HepG2 (cell line): ENCODE measurements at regions not wholly inside any gene's neighbourhood (a gene's known extent, or its start where the extent isn't known, plus 50 kb on each side); places are given as distances from the start of the nearest gene placed in this dataset.

Source experiments
- ATAC-seq: fragments of 200-7000 bp; cut with Tn5 transposase; 3 replicates; pipeline ENCODE4 v1.9.1; 2020; ENCODE audit warnings: mild to moderate bottlenecking, moderate library complexity
- BruUV-seq: library from RNA; stranded (reverse); fragments of 400-500 nt; replicated peaks from 2 replicates; lab custom pipeline; 2021; lab: Mats Ljungman, UMichigan
- CTCF ChIA-PET: fragments of 300-600 bp; formaldehyde crosslinking; extraction: SDS; loops from one replicate; lab custom pipeline; 2021; ENCODE audit warnings: low total read pairs, inconsistent platforms, low intra/inter-chr PET ratio; lab: Yijun Ruan, JAX
- POLR2A ChIA-PET: fragments of 350-600 bp; sonication (Branson Sonifier 250); formaldehyde crosslinking; loops from one replicate; lab custom pipeline; 2020; ENCODE audit warnings: antibody characterized with exemption, inconsistent platforms; lab: Yijun Ruan, JAX
- DNase-seq: peaks from one replicate; pipeline ENCODE4 v3.0.0-alpha.2; 2015; ENCODE audit warnings: low spot score
- FAIRE-seq: peaks from 3 replicates; lab custom pipeline; 2011; peaks lifted over from hg19 to GRCh38; lab: Jason Lieb, UNC
- H2AFZ ChIP-seq: one replicate; pipeline ENCODE4 v1.6.1; 2011; ENCODE audit warnings: low read length, inconsistent platforms
- H3K27ac ChIP-seq: fragments of 300-600 bp; 3 replicates; pipeline ENCODE4 v1.8.0; 2011; ENCODE audit warnings: mixed run types, mild to moderate bottlenecking, mixed read lengths, low read length, inconsistent platforms; ENCODE audit not compliant: insufficient read depth; ENCODE audit errors: extremely low read length
- H3K27me3 ChIP-seq, 2 experiments: fragments of 200-600 bp in 1 of 2; 2 replicates in 1 of 2; 3 replicates in 1 of 2; pipeline versions ENCODE4 v1.6.0 to v1.8.0; 2011; ENCODE audit warnings: low read length in 2 of 2, mild to moderate bottlenecking in 2 of 2, moderate library complexity in 2 of 2, inconsistent platforms in 1 of 2; ENCODE audit not compliant: insufficient read depth in 2 of 2, control insufficient read depth in 1 of 2
- H3K36me3 ChIP-seq, 2 experiments: fragments of 200-600 bp in 1 of 2; replicated peaks in 1 of 2; 2 replicates in 1 of 2; 3 replicates in 1 of 2; pipeline versions ENCODE4 v1.5.1 to v1.8.0; 2011; ENCODE audit warnings: low read length in 2 of 2, inconsistent platforms in 1 of 2; ENCODE audit not compliant: insufficient read depth in 2 of 2, control insufficient read depth in 1 of 2
- H3K4me1 ChIP-seq: 2 replicates; pipeline ENCODE4 v1.5.1; 2012; ENCODE audit warnings: low read length, inconsistent platforms; ENCODE audit not compliant: insufficient read depth
- H3K4me2 ChIP-seq: 2 replicates; pipeline ENCODE4 v1.6.0; 2011; ENCODE audit warnings: low read depth, low read length, inconsistent platforms
- H3K4me3 ChIP-seq, 3 experiments: fragments of 200-600 bp in 1 of 3; sonication (generic), shearing (Covaris generic) in 1 of 3; replicated peaks in 1 of 3; 2 replicates each; pipeline ENCODE4 v1.5.1; 2011 to 2016; ENCODE audit warnings: low read length in 3 of 3, inconsistent platforms in 2 of 3, low read depth in 2 of 3, mild to moderate bottlenecking in 2 of 3, control low read depth in 1 of 3, mixed read lengths in 1 of 3; ENCODE audit not compliant: insufficient read depth in 1 of 3
- H3K79me2 ChIP-seq: one replicate; pipeline ENCODE4 v1.6.1; 2011; ENCODE audit warnings: low read length, inconsistent platforms; ENCODE audit not compliant: insufficient read depth
- H3K9ac ChIP-seq: 2 replicates; pipeline ENCODE4 v1.6.0; 2011; ENCODE audit warnings: mild to moderate bottlenecking, low read depth, low read length, inconsistent platforms; ENCODE audit not compliant: insufficient read depth
- H3K9me3 ChIP-seq: 2 replicates; pipeline ENCODE4 v1.5.1; 2012; ENCODE audit warnings: mild to moderate bottlenecking, low read length
- H4K20me1 ChIP-seq: 2 replicates; pipeline ENCODE4 v1.6.0; 2011; ENCODE audit warnings: inconsistent platforms, mild to moderate bottlenecking, low read length, moderate library complexity; ENCODE audit not compliant: insufficient read depth
- CBX5 ChIP-seq: sonication (generic); formaldehyde crosslinking; IDR thresholded peaks from 2 replicates; pipeline ENCODE4 v1.4.0; 2020; ENCODE audit warnings: missing genetic modification reagents, borderline replicate concordance
- CSRNP2 ChIP-seq: sonication (generic); formaldehyde crosslinking; conservative IDR thresholded peaks from 2 replicates; pipeline ENCODE4 v1.8.0; 2022; ENCODE audit warnings: low read depth, missing genetic modification reagents
- GMEB2 ChIP-seq: IDR thresholded peaks from 2 replicates; pipeline ENCODE4 v1.6.1; 2016; ENCODE audit warnings: missing biosample characterization, missing genetic modification reagents, low read depth
- SUZ12 ChIP-seq: fragments of 150-350 bp; IDR thresholded peaks from 2 replicates; pipeline ENCODE4 v1.6.1; 2014; ENCODE audit warnings: low read depth, low read length
- ZNF577 ChIP-seq: sonication (generic); formaldehyde crosslinking; IDR thresholded peaks from 2 replicates; pipeline ENCODE4 v1.4.0; 2020; ENCODE audit warnings: mild to moderate bottlenecking, low read depth, missing genetic modification reagents, borderline replicate concordance
- ZSCAN5A ChIP-seq: sonication (generic); formaldehyde crosslinking; IDR thresholded peaks from 2 replicates; pipeline ENCODE4 v1.8.0; 2022; ENCODE audit warnings: mild to moderate bottlenecking, missing genetic modification reagents, borderline replicate concordance
- in situ Hi-C: cut with HindIII; loops from 2 replicates; pipeline ENCODE4 v1.10.0; 2017; ENCODE audit warnings: low pct_unique_long_range_greater_than_20kb; ENCODE audit not compliant: extremely low pct_ligation_motif_present
- intact Hi-C: fragments of 100-400 bp; cut with micrococcal nuclease; formaldehyde crosslinking; loops from one replicate; pipeline ENCODE4 v1.10.0; 2022; ENCODE audit not compliant: unreplicated experiment
- TF ChIP-seq, protein P1 (sequence below): sonication (generic); formaldehyde crosslinking; IDR thresholded peaks from 2 replicates; pipeline ENCODE4 v1.5.0; 2020; ENCODE audit warnings: missing genetic modification reagents
- TF ChIP-seq, protein P2 (sequence below): IDR thresholded peaks from 2 replicates; pipeline ENCODE4 v1.6.1; 2016; ENCODE audit warnings: low read depth, missing genetic modification reagents, missing compliant biosample characterization

- no peak for TF ChIP-seq GMEB2 (CRISPR knock-in tag)
- no peak for TF ChIP-seq ZSCAN5A (CRISPR knock-in tag)
- no peak for TF ChIP-seq CBX5 (CRISPR knock-in tag)
- TF ChIP-seq, protein P1, sequence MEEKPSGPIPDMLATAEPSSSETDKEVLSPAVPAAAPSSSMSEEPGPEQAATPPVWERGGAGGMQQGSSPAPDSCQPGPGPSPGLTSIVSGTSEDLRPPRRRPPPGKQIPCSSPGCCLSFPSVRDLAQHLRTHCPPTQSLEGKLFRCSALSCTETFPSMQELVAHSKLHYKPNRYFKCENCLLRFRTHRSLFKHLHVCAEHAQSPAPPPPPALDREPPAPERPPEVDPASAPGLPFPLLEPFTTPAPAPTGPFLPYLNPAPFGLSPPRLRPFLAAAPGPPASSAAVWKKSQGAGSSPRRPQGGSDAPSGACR: no peak
- TF ChIP-seq, all 625 proteins: peak for 0
Observed at GRCh38 chr14:84025106-84026012, 1504.6 kb upstream of the FLRT2 start (continued).

DNA sequence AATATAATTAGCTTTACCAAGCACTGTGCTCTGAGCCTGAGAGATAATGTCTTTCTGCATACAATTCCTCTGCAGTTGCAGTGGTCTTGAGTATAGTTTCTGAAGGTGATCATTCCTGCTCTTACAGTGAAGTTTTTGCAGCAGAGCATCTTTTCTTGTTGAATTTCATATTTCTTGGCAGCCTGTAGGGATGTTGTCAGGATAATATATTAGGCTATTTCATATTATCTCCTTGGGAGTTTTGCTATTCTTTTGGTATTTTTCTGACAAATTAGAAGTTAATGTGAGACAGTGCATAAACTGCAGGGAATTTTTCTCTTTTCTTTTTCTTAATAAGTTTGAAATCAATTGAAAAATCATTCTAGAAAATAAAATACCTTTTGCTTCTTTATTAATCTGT lies 1502.6 kb upstream of the FLRT2 start:
- FAIRE-seq (no peak), DNase-seq (no peak), ATAC-seq (no peak)
- intact Hi-C loops: no loop called here
- no TSS peak for BruUV-seq
- H3K27ac ChIP-seq: no peak overlapping the region
- in situ Hi-C loops: no loop called here
- no peaks in the 10 kb centered on the region for H3K79me2 ChIP-seq
- peaks cover 82% of the 10 kb centered on the region for H3K9me3 ChIP-seq
- H3K36me3 ChIP-seq: no peaks in the 10 kb centered on the region
- no peak overlapping the region for H3K4me2 ChIP-seq
- POLR2A ChIA-PET: no interaction called here
- H3K4me1 ChIP-seq: no peaks in the 10 kb centered on the region
- H2AFZ ChIP-seq: no peak overlapping the region
- no peaks in the 10 kb centered on the region for H3K27me3 ChIP-seq
- no peak overlapping the region for H3K4me3 ChIP-seq
- CTCF ChIA-PET: no interaction called here
- H4K20me1 ChIP-seq: no peaks in the 10 kb centered on the region
- H3K9ac ChIP-seq: no peak overlapping the region
- TF ChIP-seq SUZ12 (no peak), ZNF577 (no peak), CSRNP2 (CRISPR knock-in tag) (no peak)
- TF ChIP-seq, protein P2, sequence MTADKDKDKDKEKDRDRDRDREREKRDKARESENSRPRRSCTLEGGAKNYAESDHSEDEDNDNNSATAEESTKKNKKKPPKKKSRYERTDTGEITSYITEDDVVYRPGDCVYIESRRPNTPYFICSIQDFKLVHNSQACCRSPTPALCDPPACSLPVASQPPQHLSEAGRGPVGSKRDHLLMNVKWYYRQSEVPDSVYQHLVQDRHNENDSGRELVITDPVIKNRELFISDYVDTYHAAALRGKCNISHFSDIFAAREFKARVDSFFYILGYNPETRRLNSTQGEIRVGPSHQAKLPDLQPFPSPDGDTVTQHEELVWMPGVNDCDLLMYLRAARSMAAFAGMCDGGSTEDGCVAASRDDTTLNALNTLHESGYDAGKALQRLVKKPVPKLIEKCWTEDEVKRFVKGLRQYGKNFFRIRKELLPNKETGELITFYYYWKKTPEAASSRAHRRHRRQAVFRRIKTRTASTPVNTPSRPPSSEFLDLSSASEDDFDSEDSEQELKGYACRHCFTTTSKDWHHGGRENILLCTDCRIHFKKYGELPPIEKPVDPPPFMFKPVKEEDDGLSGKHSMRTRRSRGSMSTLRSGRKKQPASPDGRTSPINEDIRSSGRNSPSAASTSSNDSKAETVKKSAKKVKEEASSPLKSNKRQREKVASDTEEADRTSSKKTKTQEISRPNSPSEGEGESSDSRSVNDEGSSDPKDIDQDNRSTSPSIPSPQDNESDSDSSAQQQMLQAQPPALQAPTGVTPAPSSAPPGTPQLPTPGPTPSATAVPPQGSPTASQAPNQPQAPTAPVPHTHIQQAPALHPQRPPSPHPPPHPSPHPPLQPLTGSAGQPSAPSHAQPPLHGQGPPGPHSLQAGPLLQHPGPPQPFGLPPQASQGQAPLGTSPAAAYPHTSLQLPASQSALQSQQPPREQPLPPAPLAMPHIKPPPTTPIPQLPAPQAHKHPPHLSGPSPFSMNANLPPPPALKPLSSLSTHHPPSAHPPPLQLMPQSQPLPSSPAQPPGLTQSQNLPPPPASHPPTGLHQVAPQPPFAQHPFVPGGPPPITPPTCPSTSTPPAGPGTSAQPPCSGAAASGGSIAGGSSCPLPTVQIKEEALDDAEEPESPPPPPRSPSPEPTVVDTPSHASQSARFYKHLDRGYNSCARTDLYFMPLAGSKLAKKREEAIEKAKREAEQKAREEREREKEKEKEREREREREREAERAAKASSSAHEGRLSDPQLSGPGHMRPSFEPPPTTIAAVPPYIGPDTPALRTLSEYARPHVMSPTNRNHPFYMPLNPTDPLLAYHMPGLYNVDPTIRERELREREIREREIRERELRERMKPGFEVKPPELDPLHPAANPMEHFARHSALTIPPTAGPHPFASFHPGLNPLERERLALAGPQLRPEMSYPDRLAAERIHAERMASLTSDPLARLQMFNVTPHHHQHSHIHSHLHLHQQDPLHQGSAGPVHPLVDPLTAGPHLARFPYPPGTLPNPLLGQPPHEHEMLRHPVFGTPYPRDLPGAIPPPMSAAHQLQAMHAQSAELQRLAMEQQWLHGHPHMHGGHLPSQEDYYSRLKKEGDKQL (CRISPR knock-in tag): no peak
